ENCODE measurements at regions not wholly inside any gene's neighbourhood (a gene's known extent, or its start where the extent isn't known, plus 50 kb on each side); places are given as distances from the start of the nearest gene placed in this dataset.

- DNase-seq (ENCODE audit: low read depth), result no peak
- TF ChIP-seq CTCF (conservative IDR thresholded peaks at IDR 0.05; ENCODE audit: low read depth, low read length), result no peak
- no peak overlapping the region for H3K4me3 ChIP-seq (ENCODE audit: low read depth, low read length)
Observed at GRCh38 chr20:60073086-60073485, 114.9 kb downstream of the CDH26 start.

- no peak for DNase-seq (ENCODE audit: low read depth)
- no peak overlapping the region for H3K4me3 ChIP-seq (ENCODE audit: low read depth, low read length)
- TF ChIP-seq CTCF (conservative IDR thresholded peaks at IDR 0.05; ENCODE audit: low read depth, low read length), result no peak
Observed at GRCh38 chr20:60073504-60073903, 115.3 kb downstream of the CDH26 start.

- DNase-seq (ENCODE audit: low read depth), result no peak
- TF ChIP-seq CTCF (conservative IDR thresholded peaks at IDR 0.05; ENCODE audit: low read depth, low read length), result no peak
- H3K4me3 ChIP-seq (ENCODE audit: low read depth, low read length), result no peak overlapping the region
Observed at GRCh38 chr20:60074276-60074675, 116.1 kb downstream of the CDH26 start.

GRCh38 chr20:60078351-60079250, 120.4 kb downstream of the CDH26 start:
- H3K4me3 ChIP-seq (ENCODE audit: low read depth, low read length), result no peak overlapping the region
- no peak for DNase-seq (ENCODE audit: low read depth)
- TF ChIP-seq CTCF (conservative IDR thresholded peaks at IDR 0.05; ENCODE audit: low read depth, low read length), result no peak

GRCh38 chr20:60080401-60080800, 122.2 kb downstream of the CDH26 start:
- no peak overlapping the region for H3K4me3 ChIP-seq (ENCODE audit: low read depth, low read length)
- no peak for TF ChIP-seq CTCF (conservative IDR thresholded peaks at IDR 0.05; ENCODE audit: low read depth, low read length)
- DNase-seq (ENCODE audit: low read depth), result no peak

- no peak for DNase-seq (ENCODE audit: low read depth)
- TF ChIP-seq CTCF (conservative IDR thresholded peaks at IDR 0.05; ENCODE audit: low read depth, low read length), result no peak
- no peak overlapping the region for H3K4me3 ChIP-seq (ENCODE audit: low read depth, low read length)
Observed at GRCh38 chr20:60085551-60086132, 127.4 kb downstream of the CDH26 start.

Data from choroid plexus epithelial cell (primary cell).